Panc1 (cell line): ENCODE measurements at regions not wholly inside any gene's neighbourhood (a gene's known extent, or its start where the extent isn't known, plus 50 kb on each side); places are given as distances from the start of the nearest gene placed in this dataset.

ENCODE experiments used
- ATAC-seq: fragments of 200-7000 bp; cut with Tn5 transposase; 2 replicates; pipeline ENCODE4 v1.9.1; 2020; ENCODE audit warnings: mild to moderate bottlenecking, moderate library complexity
- BruUV-seq: library from RNA; stranded (reverse); fragments of 400-500 nt; replicated peaks from 2 replicates; lab custom pipeline; 2021; lab: Mats Ljungman, UMichigan
- CTCF ChIA-PET: fragments of 300-600 bp; sonication (Branson Sonifier 250); formaldehyde crosslinking; loops from one replicate; lab custom pipeline; 2022; ENCODE audit warnings: antibody characterized with exemption; lab: Charles Lee
- POLR2A ChIA-PET: fragments of 300-600 bp; sonication (Branson Sonifier 250); formaldehyde crosslinking; loops from one replicate; lab custom pipeline; 2022; ENCODE audit warnings: antibody characterized with exemption; lab: Charles Lee
- DNase-seq: peaks from one replicate; pipeline ENCODE4 v3.0.0-alpha.2; 2010; ENCODE audit warnings: low read depth, low spot score
- H3K27ac ChIP-seq: 2 replicates; pipeline ENCODE4 v1.5.1; 2011; ENCODE audit warnings: mild to moderate bottlenecking, low read length, inconsistent platforms
- H3K27me3 ChIP-seq: fragments of 200-500 bp; sonication (Bioruptor generic); 2 replicates; pipeline ENCODE4 v1.6.0; 2014; ENCODE audit warnings: low read length, inconsistent platforms; ENCODE audit not compliant: control insufficient read depth, insufficient read depth
- H3K36me3 ChIP-seq: fragments of 200-500 bp; sonication (Bioruptor generic); 2 replicates; pipeline ENCODE4 v1.5.1; 2014; ENCODE audit warnings: inconsistent platforms, mild to moderate bottlenecking, low read length, moderate library complexity; ENCODE audit not compliant: control insufficient read depth, insufficient read depth
- H3K4me1 ChIP-seq: 2 replicates; pipeline ENCODE4 v1.5.1; 2011; ENCODE audit warnings: inconsistent platforms, mild to moderate bottlenecking, low read length, moderate library complexity; ENCODE audit not compliant: control insufficient read depth, insufficient read depth
- H3K4me3 ChIP-seq, 2 experiments: 2 replicates each; pipeline ENCODE4 v1.5.1; 2011 to 2012; ENCODE audit warnings: low read depth in 2 of 2, low read length in 2 of 2, mild to moderate bottlenecking in 2 of 2, inconsistent platforms in 1 of 2, moderate library complexity in 1 of 2
- H3K9me3 ChIP-seq: fragments of 200-500 bp; sonication (Bioruptor generic); 2 replicates; pipeline ENCODE4 v1.5.1; 2014; ENCODE audit warnings: low read depth, mild to moderate bottlenecking, inconsistent platforms, low read length, moderate library complexity; ENCODE audit not compliant: control insufficient read depth, insufficient read depth
- POLR2AphosphoS5 ChIP-seq: IDR thresholded peaks from 2 replicates; pipeline ENCODE4 v1.6.1; 2012; ENCODE audit warnings: mild to moderate bottlenecking, low read depth, low read length, moderate library complexity
- REST ChIP-seq, 2 experiments: IDR thresholded peaks; 2 replicates each; pipeline ENCODE4 v1.6.1; 2011 to 2012; ENCODE audit warnings: low read depth in 2 of 2, control low read depth in 1 of 2, low read length in 1 of 2, mild to moderate bottlenecking in 1 of 2, moderate library complexity in 1 of 2; ENCODE audit not compliant: insufficient read depth in 1 of 2
- SIN3A ChIP-seq: IDR thresholded peaks from 2 replicates; pipeline ENCODE4 v1.6.1; 2012; ENCODE audit warnings: low read depth, mild to moderate bottlenecking, low read length, moderate library complexity, borderline replicate concordance; ENCODE audit not compliant: insufficient read depth
- TCF7L2 ChIP-seq: IDR thresholded peaks from 2 replicates; pipeline ENCODE4 v1.6.1; 2011; ENCODE audit warnings: mild to moderate bottlenecking, low read depth, low read length, inconsistent platforms
- in situ Hi-C: cut with HindIII; loops from 2 replicates; pipeline ENCODE4 v1.10.0; 2016; ENCODE audit warnings: low sequenced_read_pairs, low pct_unique_long_range_greater_than_20kb
- intact Hi-C: fragments of 100-400 bp; cut with micrococcal nuclease; formaldehyde crosslinking; loops from one replicate; pipeline ENCODE4 v1.10.0; 2022; ENCODE audit not compliant: unreplicated experiment
- TF ChIP-seq, protein P1 (sequence below): fragments of 450-650 bp; IDR thresholded peaks from 2 replicates; pipeline ENCODE4 v1.5.1; 2017; ENCODE audit warnings: mild to moderate bottlenecking

DNA sequence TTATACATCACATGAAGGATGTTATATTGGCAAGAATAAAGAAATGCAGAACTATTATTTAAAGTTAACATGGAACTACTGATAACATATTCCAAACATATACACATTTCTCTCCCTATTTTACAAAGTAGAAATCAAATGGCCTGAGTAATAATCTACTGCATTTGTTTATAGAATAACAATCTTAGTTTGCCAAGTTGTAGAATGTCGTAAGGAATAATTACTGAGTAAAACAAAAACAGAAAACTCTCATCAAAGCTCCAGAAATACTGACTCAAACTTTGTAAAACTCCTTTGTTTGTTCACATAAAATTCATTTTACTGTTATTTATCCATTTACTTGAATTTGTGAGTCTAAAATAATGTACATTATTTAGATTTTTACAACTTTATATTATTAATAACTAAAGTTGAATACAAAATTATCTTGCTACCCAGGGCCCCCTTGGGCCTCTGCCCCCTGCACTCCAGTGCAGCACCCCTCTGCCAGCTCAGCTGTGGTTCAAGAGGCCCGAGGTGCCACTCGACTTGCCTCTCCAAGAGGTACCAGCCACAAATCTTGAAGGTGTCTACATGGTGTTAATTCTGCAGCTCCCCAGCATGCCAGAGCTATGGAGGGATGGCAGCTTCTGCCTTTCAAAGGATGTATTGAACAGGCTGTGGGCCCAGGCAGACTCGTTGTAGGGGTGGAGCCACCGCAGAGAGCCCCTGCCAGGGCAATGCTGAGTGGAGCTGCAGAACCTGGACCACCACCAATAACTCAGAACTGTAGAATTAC, 2819.7 kb downstream of the PCDH9 start:
- Histone ChIP-seq H3K4me1 (no peaks in the 10 kb centered on the region), H3K27ac (no peak overlapping the region), H3K4me3 (no peak overlapping the region), H3K36me3 (no peaks in the 10 kb centered on the region), H3K27me3 (no peaks in the 10 kb centered on the region), H3K9me3 (no peaks in the 10 kb centered on the region)
- no peak for ATAC-seq
- in situ Hi-C loops (no loop called here), intact Hi-C loops (no loop called here)
- TF ChIP-seq POLR2AphosphoS5 (no peak), TCF7L2 (no peak), SIN3A (no peak), REST (IDR thresholded peaks at IDR 0.05; ENCODE audit: insufficient read depth in 1 of 2, low read depth in 2 of 2, low read length in 1 of 2) (no peak)
- TF ChIP-seq, protein P1, sequence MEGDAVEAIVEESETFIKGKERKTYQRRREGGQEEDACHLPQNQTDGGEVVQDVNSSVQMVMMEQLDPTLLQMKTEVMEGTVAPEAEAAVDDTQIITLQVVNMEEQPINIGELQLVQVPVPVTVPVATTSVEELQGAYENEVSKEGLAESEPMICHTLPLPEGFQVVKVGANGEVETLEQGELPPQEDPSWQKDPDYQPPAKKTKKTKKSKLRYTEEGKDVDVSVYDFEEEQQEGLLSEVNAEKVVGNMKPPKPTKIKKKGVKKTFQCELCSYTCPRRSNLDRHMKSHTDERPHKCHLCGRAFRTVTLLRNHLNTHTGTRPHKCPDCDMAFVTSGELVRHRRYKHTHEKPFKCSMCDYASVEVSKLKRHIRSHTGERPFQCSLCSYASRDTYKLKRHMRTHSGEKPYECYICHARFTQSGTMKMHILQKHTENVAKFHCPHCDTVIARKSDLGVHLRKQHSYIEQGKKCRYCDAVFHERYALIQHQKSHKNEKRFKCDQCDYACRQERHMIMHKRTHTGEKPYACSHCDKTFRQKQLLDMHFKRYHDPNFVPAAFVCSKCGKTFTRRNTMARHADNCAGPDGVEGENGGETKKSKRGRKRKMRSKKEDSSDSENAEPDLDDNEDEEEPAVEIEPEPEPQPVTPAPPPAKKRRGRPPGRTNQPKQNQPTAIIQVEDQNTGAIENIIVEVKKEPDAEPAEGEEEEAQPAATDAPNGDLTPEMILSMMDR = no peak
- ChIA-PET POLR2A (no interaction called here), CTCF (no interaction called here)
- DNase-seq = no peak
- BruUV-seq = no TSS peak

DNA sequence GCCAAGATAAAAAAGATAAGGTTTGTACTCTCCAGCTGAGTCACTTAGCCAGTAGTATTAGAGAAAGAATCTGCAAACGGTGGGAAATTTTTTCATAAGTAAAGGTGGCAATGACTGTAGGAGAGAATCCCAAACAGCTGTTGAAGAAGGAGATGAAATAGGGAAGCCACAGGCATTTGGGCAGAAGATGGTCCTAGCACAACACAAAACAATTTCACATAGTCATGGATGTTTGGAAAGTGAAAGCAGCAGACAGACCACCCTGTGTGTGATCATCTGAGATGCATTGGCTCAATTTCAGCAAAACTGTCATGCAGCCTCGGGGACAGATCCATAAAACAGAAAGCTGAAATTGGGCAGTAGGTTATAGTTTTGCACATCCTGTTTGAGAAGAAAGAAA, 2832.4 kb downstream of the PCDH9 start:
- Histone ChIP-seq H3K27ac (no peak overlapping the region), H3K9me3 (no peaks in the 10 kb centered on the region), H3K27me3 (no peaks in the 10 kb centered on the region), H3K4me1 (no peaks in the 10 kb centered on the region), H3K4me3 (no peak overlapping the region), H3K36me3 (no peaks in the 10 kb centered on the region)
- POLR2A ChIA-PET = no interaction called here
- CTCF ChIA-PET = no interaction called here
- in situ Hi-C loops (no loop called here), intact Hi-C loops (no loop called here)
- TF ChIP-seq, protein P1 = no peak
- TF ChIP-seq TCF7L2 (no peak), SIN3A (no peak), REST (IDR thresholded peaks at IDR 0.05; ENCODE audit: insufficient read depth in 1 of 2, low read depth in 2 of 2, low read length in 1 of 2) (no peak), POLR2AphosphoS5 (no peak)
- no TSS peak for BruUV-seq
- no peak for DNase-seq
- no peak for ATAC-seq
